AG10803 (cell line): ENCODE measurements at regions not wholly inside any gene's neighbourhood (a gene's known extent, or its start where the extent isn't known, plus 50 kb on each side); places are given as distances from the start of the nearest gene placed in this dataset.

ENCODE experiments used
- DNase-seq: peaks from one replicate; pipeline ENCODE4 v3.0.0; 2010; ENCODE audit warnings: low read depth
- H3K4me3 ChIP-seq: 2 replicates; pipeline ENCODE4 v1.5.1; 2011; ENCODE audit warnings: mild to moderate bottlenecking, low read length, control low read depth
- TF ChIP-seq, protein P1 (sequence below): conservative IDR thresholded peaks from 2 replicates; pipeline ENCODE4 v1.5.1; 2011; ENCODE audit warnings: mild to moderate bottlenecking, low read length, control low read depth, inconsistent platforms

DNA sequence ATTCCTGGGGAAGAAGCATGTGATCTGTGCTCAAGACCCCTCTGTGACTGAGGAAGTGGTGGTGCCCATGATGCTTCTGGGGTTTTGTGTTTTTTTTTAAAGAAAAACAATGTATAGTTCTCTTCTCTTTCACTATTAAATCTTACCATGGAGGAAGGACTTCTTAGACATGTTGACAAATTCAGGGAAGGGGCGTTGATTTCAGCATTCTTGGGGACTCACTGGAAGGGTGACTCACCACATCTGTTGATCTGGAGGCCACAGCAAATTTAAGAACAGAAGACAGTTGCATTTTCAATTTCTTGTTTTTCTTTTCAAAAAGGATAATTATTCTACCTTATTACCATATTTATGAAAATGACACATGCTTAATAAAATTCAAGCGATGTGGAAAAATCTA is 152.9 kb upstream of the RTL1 start:
- no peak overlapping the region for H3K4me3 ChIP-seq
- DNase-seq, result peak; percentile 13
- TF ChIP-seq, protein P1, sequence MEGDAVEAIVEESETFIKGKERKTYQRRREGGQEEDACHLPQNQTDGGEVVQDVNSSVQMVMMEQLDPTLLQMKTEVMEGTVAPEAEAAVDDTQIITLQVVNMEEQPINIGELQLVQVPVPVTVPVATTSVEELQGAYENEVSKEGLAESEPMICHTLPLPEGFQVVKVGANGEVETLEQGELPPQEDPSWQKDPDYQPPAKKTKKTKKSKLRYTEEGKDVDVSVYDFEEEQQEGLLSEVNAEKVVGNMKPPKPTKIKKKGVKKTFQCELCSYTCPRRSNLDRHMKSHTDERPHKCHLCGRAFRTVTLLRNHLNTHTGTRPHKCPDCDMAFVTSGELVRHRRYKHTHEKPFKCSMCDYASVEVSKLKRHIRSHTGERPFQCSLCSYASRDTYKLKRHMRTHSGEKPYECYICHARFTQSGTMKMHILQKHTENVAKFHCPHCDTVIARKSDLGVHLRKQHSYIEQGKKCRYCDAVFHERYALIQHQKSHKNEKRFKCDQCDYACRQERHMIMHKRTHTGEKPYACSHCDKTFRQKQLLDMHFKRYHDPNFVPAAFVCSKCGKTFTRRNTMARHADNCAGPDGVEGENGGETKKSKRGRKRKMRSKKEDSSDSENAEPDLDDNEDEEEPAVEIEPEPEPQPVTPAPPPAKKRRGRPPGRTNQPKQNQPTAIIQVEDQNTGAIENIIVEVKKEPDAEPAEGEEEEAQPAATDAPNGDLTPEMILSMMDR, result no peak

DNA sequence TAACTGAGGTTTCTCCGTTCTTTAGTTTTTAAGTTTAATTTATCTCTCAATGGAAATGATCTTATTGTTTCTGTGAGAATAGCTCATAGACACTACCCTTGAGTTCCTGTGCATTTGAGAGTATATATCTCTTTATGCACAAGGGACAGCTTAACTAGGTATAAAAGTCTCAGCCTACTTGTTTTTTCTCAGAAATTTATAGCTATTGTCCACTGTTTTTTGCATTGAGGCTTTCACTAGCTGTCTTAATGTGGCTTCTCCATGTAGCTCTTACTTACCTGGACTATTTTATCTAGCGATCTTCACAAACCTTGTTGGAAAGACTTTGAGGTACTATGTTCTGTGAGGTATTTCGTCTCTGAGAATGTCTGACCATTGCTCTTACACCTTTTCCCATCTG is 153.9 kb upstream of the RTL1 start:
- no peak overlapping the region for H3K4me3 ChIP-seq
- TF ChIP-seq, protein P1, result no peak
- no peak for DNase-seq

DNA sequence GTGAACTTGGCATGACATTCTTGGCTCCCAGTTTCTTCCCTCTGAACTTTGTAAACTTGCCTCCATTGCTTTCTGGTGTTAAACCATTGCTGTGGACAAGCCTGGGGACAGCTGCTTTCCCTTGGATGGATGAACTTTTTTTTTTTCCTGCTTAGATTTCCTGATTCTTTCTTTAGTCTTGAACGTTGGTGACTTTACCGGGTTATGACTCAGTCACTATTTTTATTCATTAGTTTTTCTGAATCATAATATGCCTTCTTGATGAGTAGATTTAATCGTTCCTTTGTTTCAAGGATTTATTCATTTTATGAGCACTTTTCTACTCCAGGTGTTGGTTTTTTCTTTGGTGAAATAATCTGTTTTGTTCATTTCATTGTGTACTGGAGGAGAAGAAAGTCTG is 155.0 kb upstream of the RTL1 start:
- TF ChIP-seq, protein P1, result no peak
- DNase-seq, result peak; percentile 12
- H3K4me3 ChIP-seq, result no peak overlapping the region

DNA sequence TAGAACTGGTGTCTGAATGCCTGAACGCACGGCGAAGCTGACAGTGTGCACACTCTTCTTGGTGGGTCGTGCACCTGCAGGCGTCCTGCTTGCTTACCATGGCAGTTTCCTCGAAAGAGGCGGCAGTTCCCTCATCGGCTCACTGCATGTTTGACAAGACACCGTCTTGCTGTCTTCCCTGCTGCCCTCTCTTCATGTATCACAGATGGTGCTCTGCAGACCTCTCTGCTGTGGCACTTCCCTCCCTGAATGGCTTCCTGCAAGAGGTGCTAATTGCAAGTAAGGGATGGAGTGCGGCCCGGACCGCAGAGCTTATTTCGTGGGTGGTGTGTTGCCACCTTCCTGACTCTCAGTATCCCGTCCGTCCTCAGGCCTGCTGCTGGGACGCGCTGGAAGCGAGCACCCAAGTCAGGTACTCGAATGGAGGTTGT is 156.7 kb upstream of the RTL1 start:
- TF ChIP-seq, protein P1, result no peak
- H3K4me3 ChIP-seq, result no peak overlapping the region
- no peak for DNase-seq

DNA sequence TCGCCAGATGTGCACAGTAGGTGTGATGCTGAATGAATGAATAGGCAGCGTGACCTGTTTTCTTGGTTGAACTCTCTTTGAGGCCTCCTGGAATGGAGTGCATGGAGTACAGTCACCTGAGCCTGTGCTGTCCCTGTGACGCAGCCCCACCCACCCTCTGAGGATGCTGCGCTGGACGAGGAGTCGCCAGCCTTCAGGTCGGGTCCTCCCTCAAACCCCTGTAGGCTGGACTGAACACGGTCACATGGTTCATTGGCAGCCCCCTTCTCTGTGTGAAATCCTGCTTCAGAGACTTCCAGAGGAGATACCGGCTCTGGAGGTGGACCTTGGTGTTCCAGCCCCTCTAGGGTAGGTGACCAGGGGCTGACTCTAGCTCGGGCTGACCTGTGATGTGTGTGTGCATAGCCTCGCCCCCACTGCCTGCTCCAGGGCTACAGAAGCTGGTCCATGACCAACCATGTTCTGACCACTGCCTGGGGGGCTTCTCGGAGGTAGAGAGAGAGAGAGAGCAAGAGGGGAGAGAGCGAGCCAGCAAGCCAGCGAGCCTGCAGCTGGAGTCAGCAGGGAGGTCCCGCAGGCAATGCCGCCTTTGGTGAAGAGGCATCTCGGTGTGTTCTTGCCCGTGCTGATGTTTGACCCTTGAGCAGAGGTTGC is 158.0 kb upstream of the RTL1 start:
- DNase-seq, result no peak
- TF ChIP-seq, protein P1, result no peak
- no peak overlapping the region for H3K4me3 ChIP-seq

DNA sequence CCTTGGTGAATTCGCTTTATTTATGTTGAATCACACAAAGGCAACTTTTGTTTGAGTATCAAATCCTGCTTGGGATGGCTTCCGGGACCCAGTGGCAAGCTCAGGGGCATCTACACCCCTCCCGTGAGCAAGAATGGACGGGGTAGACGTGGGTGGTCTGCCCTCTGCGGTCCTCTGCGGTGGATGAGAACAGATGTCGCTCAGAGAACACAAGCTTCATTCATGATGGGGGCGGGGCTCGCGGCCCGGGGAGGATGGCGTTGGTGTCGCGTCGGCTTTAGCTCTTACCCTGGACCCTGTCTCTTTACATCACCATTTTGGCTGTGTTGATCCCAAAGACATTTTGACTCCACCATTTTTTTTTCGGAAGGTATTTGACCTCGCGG is 158.5 kb upstream of the RTL1 start:
- no peak for DNase-seq
- H3K4me3 ChIP-seq, result no peak overlapping the region
- TF ChIP-seq, protein P1, result no peak

DNA sequence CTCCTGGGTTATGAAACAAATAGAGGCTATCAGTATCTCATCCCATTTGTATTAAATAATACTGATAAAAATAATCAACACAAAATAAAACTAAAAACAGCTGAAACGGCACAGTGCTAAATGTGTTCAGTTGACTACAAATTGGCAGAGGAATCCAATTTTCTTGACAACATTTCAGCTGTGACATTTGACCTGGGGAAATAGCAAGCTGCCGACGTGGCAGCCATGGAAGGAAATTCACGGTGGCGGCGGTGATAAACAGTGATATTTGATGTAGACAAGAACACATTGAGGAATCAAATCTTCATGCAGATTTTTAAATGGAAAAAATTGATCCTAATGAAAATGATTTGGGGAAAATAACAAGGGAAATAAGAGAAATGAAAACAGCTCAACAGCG is 159.1 kb upstream of the RTL1 start:
- no peak overlapping the region for H3K4me3 ChIP-seq
- DNase-seq, result no peak
- TF ChIP-seq, protein P1, result no peak
